SJSA1 (cell line): ENCODE measurements at regions not wholly inside any gene's neighbourhood (a gene's known extent, or its start where the extent isn't known, plus 50 kb on each side); places are given as distances from the start of the nearest gene placed in this dataset.

Source experiments
- DNase-seq, 2 experiments: peaks; one replicate each; pipeline ENCODE4 v3.0.0-alpha.2; 2015 to 2020; ENCODE audit warnings: low spot score in 2 of 2, low read depth in 1 of 2
- H3K27ac ChIP-seq: fragments of 250-450 bp; sonication (Bioruptor Pico); 2 replicates; pipeline ENCODE4 v1.5.1; 2020; ENCODE audit warnings: mild to moderate bottlenecking, moderate library complexity
- H3K27me3 ChIP-seq: fragments of 250-450 bp; sonication (Bioruptor Pico); replicated peaks from 2 replicates; pipeline ENCODE4 v1.5.1; 2020; ENCODE audit warnings: mild to moderate bottlenecking, moderate library complexity
- H3K36me3 ChIP-seq: fragments of 250-450 bp; sonication (Bioruptor Pico); 2 replicates; pipeline ENCODE4 v1.5.1; 2020; ENCODE audit warnings: mild to moderate bottlenecking
- H3K4me1 ChIP-seq: fragments of 250-450 bp; sonication (Bioruptor Pico); replicated peaks from 2 replicates; pipeline ENCODE4 v1.6.1; 2021; ENCODE audit warnings: mild to moderate bottlenecking
- H3K4me3 ChIP-seq: fragments of 250-450 bp; sonication (Bioruptor Pico); 2 replicates; pipeline ENCODE4 v1.5.1; 2020; ENCODE audit warnings: mild to moderate bottlenecking
- H3K9me3 ChIP-seq: fragments of 250-450 bp; sonication (Bioruptor Pico); replicated peaks from 2 replicates; pipeline ENCODE4 v1.5.1; 2020; ENCODE audit warnings: mild to moderate bottlenecking

GRCh38 chr14:101098641-101099040, 195.1 kb upstream of the RTL1 start:
- DNase-seq, result no peak
- Histone ChIP-seq H3K9me3 (no peaks in the 10 kb centered on the region), H3K27ac (no peak overlapping the region), H3K36me3 (no peaks in the 10 kb centered on the region), H3K4me1 (no peaks in the 10 kb centered on the region), H3K4me3 (no peak overlapping the region), H3K27me3 (no peaks in the 10 kb centered on the region; the same call in 1 of the 2 replicates)

DNA sequence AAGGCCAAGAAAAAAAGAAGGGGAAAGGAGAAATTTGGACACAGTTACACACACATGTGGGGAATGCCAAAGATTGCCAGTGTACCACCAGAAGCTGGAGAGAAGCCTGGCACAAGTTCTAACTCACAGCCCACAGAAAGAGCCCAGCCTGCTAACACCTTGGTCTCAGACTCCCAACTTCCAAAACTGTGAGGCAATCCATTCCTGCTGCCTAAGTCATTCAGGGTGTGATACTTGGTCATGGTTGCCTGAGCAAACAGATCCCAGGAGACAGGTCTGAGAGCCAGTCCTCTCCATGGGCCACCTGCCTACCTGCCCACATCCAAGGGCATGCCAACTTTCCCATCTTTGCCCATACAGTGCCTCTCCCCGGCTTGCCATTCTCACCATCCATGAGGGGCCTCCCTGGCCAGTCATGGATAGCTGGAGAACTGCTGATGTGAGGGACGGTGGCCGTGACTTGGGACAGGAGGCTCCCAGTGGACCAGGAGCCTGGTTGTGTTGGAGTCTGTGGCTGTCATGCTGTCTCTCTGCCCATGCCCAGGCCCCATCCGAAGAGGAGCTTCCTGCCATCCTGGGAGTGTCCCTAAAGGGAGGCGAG, 198.0 kb upstream of the RTL1 start:
- no peak overlapping the region for H3K4me3 ChIP-seq
- no peak overlapping the region for H3K27ac ChIP-seq
- peak in 1 of 2 experiments; percentile 25 for DNase-seq
- H3K4me1 ChIP-seq, result no peaks in the 10 kb centered on the region
- no peaks in the 10 kb centered on the region for H3K9me3 ChIP-seq
- H3K27me3 ChIP-seq, result no peaks in the 10 kb centered on the region; the same call in 1 of the 2 replicates
- H3K36me3 ChIP-seq, result no peaks in the 10 kb centered on the region

DNA sequence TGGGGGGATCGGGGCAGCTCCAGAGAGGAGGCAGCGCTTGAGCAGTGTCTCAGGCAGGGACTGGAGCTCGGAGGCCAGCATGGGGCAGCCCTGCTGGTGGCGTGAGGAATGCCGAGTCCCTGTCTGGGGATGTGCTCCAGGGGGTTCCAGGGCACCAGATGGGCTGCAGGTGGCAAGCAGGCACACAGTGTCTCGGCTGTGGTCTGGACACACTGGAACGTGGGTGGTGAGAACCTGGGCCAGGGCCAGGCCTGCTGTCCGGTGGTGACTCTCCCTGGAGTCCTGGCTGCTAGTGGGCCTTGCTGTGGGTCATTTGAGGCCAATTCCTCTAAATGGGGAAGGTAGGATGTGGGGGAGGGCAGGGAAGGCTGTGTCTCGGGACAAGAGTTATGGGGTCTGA, 199.4 kb upstream of the RTL1 start:
- no peaks in the 10 kb centered on the region for H3K4me1 ChIP-seq

GRCh38 chr14:101103321-101103901, 199.9 kb upstream of the RTL1 start:
- Histone ChIP-seq H3K4me3 (no peak overlapping the region), H3K36me3 (no peaks in the 10 kb centered on the region), H3K9me3 (no peaks in the 10 kb centered on the region), H3K27ac (no peak overlapping the region), H3K4me1 (no peaks in the 10 kb centered on the region), H3K27me3 (no peaks in the 10 kb centered on the region)
- DNase-seq, result peak in 1 of 2 experiments; percentile 33

More for the DNA sequence above, 199.4 kb upstream of the RTL1 start:
- Histone ChIP-seq H3K36me3 (no peaks in the 10 kb centered on the region), H3K27ac (no peak overlapping the region), H3K9me3 (no peaks in the 10 kb centered on the region), H3K27me3 (no peaks in the 10 kb centered on the region), H3K4me3 (no peak overlapping the region)
- DNase-seq, result peak in 1 of 2 experiments; percentile 18

GRCh38 chr14:101104485-101104884, 201.0 kb upstream of the RTL1 start:
- Histone ChIP-seq H3K4me1 (no peaks in the 10 kb centered on the region), H3K27me3 (no peaks in the 10 kb centered on the region), H3K4me3 (no peak overlapping the region), H3K9me3 (no peaks in the 10 kb centered on the region), H3K27ac (no peak overlapping the region), H3K36me3 (no peaks in the 10 kb centered on the region)
- DNase-seq, result no peak

GRCh38 chr14:101105045-101105444, 201.5 kb upstream of the RTL1 start:
- Histone ChIP-seq H3K4me3 (no peak overlapping the region), H3K4me1 (no peaks in the 10 kb centered on the region), H3K27me3 (no peaks in the 10 kb centered on the region), H3K9me3 (no peaks in the 10 kb centered on the region), H3K27ac (no peak overlapping the region), H3K36me3 (no peaks in the 10 kb centered on the region)
- no peak for DNase-seq

DNA sequence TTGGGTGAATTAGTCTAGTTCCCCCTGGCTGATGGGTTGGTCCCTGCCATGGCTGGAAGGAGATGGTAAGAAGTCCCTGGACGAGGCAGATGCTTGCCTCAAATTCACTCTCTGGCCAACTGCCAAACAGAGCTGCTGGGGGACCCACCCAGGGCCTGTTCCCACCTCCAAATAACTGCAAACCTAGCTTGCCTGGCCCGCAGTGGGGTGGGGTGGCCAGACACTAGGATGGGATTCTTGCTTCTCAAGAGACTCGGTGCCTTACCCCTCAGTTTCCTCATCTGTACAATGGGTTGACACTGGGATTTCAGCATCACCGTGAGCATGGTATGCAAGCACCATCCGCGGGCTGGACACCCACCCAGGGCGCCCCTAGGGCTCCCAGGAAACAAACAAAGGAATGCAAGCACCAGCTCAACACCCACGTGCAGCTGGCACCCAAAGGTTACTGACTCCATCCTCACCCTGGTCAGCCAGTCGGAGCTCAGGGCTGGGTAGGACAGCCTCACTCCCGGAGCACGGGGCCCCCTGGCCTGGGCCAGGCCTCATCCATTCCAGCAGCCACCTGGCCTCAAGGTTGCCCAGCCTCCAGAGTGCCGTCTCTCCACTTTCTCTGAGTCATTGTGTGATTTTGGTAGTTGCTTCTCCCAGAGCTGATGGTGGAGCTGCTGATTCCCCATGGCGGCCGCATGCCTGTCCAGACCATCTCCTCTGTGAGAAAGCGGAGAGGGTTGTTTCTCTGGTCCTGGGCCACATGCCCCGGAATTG, 205.2 kb upstream of the RTL1 start:
- Histone ChIP-seq H3K4me1 (no peaks in the 10 kb centered on the region), H3K36me3 (no peaks in the 10 kb centered on the region), H3K4me3 (no peak overlapping the region), H3K27ac (no peak overlapping the region), H3K27me3 (no peaks in the 10 kb centered on the region), H3K9me3 (no peaks in the 10 kb centered on the region)
- DNase-seq, result no peak

DNA sequence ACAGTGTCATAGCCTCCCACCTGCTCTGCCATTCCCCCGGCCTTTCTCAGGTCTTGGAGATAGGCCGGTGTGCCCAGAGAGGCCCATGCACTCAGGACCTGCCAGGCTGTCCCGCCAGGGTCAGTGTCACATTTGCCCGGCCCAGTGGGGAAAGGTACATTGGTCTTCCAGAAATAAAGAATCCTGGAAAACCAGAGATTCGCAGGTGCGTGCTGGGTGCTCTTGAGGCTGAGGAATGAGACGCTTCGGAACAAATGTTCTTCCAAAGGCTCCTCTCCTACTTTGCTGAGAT, 205.8 kb upstream of the RTL1 start:
- Histone ChIP-seq H3K4me1 (no peaks in the 10 kb centered on the region), H3K27ac (no peak overlapping the region), H3K9me3 (no peaks in the 10 kb centered on the region), H3K27me3 (no peaks in the 10 kb centered on the region), H3K36me3 (no peaks in the 10 kb centered on the region), H3K4me3 (no peak overlapping the region)
- no peak for DNase-seq

GRCh38 chr14:101109981-101110728, 206.6 kb upstream of the RTL1 start:
- Histone ChIP-seq H3K4me1 (no peaks in the 10 kb centered on the region), H3K27me3 (no peaks in the 10 kb centered on the region), H3K36me3 (no peaks in the 10 kb centered on the region), H3K27ac (no peak overlapping the region), H3K9me3 (no peaks in the 10 kb centered on the region), H3K4me3 (no peak overlapping the region)
- DNase-seq, result peak in 1 of 2 experiments; percentile 20

DNA sequence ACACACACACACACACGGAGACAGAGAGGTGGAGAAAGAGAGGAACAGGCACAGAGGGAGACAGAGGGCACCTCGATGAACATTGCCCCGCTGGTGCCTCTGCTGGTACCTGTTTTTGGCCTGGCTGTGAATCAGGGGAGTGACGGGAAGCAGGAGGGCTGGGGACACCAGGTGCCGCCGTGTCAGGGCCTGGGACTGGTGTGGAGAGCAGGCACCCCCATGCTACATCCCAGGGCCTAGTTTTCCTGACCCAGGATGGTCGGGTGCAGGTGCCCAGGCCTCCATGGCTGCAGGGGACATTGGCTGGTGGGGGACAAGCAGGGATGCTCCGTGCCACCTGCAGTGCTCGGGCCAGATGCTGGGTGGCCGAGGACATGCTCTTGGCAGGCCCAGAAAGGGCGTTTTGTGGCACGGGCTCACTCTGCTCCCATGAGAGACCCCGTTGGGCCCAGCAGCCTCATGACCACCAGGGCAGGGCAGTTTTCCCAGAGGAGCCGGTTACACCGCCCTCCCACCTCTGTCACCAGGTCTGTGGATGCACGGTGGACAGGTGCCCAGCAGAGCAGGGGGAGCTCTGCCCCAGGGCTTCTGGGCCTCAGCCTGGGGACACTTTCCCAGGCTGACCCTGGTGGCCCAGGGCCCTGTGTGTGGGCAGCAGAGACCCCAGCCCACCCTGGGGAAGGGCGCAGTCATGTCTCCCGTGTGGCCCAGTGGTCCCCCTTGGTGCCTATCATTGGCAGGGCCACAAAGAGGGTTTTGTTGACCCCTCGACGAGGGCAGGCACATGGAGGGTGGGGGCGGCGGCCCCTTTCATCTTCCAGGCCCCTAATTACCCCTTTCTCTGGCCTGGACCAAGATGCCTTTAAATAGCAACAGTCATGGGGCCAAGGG, 207.5 kb upstream of the RTL1 start:
- no peaks in the 10 kb centered on the region for H3K4me1 ChIP-seq
- H3K36me3 ChIP-seq, result no peaks in the 10 kb centered on the region
- H3K4me3 ChIP-seq, result no peak overlapping the region
- no peak overlapping the region for H3K27ac ChIP-seq
- H3K9me3 ChIP-seq, result no peaks in the 10 kb centered on the region
- no peaks in the 10 kb centered on the region for H3K27me3 ChIP-seq
- peak in 1 of 2 experiments; percentile 28 for DNase-seq

GRCh38 chr14:101111620-101112290, 208.2 kb upstream of the RTL1 start:
- no peaks in the 10 kb centered on the region for H3K36me3 ChIP-seq
- peak in 1 of 2 experiments; percentile 24 for DNase-seq
- no peaks in the 10 kb centered on the region for H3K9me3 ChIP-seq
- H3K4me1 ChIP-seq, result no peaks in the 10 kb centered on the region
- no peak overlapping the region for H3K27ac ChIP-seq
- no peak overlapping the region for H3K4me3 ChIP-seq
- no peaks in the 10 kb centered on the region for H3K27me3 ChIP-seq

- no peak overlapping the region for H3K27ac ChIP-seq
- peak in 1 of 2 experiments; percentile 28 for DNase-seq
- no peak overlapping the region for H3K4me3 ChIP-seq
- no peaks in the 10 kb centered on the region for H3K36me3 ChIP-seq
- no peaks in the 10 kb centered on the region for H3K4me1 ChIP-seq
- no peaks in the 10 kb centered on the region for H3K9me3 ChIP-seq
- H3K27me3 ChIP-seq, result no peaks in the 10 kb centered on the region
These were observed 209.0 kb upstream of the RTL1 start for GRCh38 chr14:101112351-101113107.
